GM12878 (cell line): ENCODE measurements at regions not wholly inside any gene's neighbourhood (a gene's known extent, or its start where the extent isn't known, plus 50 kb on each side); places are given as distances from the start of the nearest gene placed in this dataset.
"Not testable (repeated sequence)": the region's sequence is repeated elsewhere in the genome, so short reads cannot be mapped to it uniquely, and the experiment has no call there.

Source experiments
- CREM ChIP-seq: IDR thresholded peaks from 2 replicates; pipeline ENCODE4 v1.6.1; 2014; ENCODE audit warnings: antibody characterized with exemption, low read depth
- HCFC1 ChIP-seq: fragments of 150-350 bp; IDR thresholded peaks from 2 replicates; pipeline ENCODE4 v1.6.1; 2014; ENCODE audit warnings: low read length
- HDAC2 ChIP-seq: fragments of 200-600 bp; sonication (generic); IDR thresholded peaks from 2 replicates; pipeline ENCODE4 v1.6.1; 2017
- KDM1A ChIP-seq: fragments of 200-600 bp; sonication (generic); IDR thresholded peaks from 2 replicates; pipeline ENCODE4 v1.6.1; 2016; ENCODE audit warnings: borderline replicate concordance
- POLR2A ChIP-seq: IDR thresholded peaks from 2 replicates; pipeline ENCODE4 v1.6.1; 2011; ENCODE audit warnings: low read depth, mild to moderate bottlenecking, low read length
- POLR2AphosphoS5 ChIP-seq: IDR thresholded peaks from 2 replicates; pipeline ENCODE4 v1.6.1; 2011; ENCODE audit warnings: mild to moderate bottlenecking, low read length, inconsistent platforms
- TAF1 ChIP-seq: IDR thresholded peaks from 2 replicates; pipeline ENCODE4 v1.6.1; 2011; ENCODE audit warnings: mild to moderate bottlenecking, low read depth, low read length, borderline replicate concordance
- TBL1XR1 ChIP-seq: IDR thresholded peaks from 2 replicates; pipeline ENCODE4 v1.6.1; 2012; ENCODE audit warnings: low read depth, low read length, improper control_type of control experiment
- YY1 ChIP-seq: IDR thresholded peaks from 2 replicates; pipeline ENCODE4 v1.6.1; 2011; ENCODE audit warnings: low read depth, mild to moderate bottlenecking, low read length
- ZNF274 ChIP-seq: IDR thresholded peaks from one replicate; pipeline ENCODE4 v1.8.0; 2011; ENCODE audit not compliant: insufficient read length, insufficient read depth
- TF ChIP-seq, protein P1 (sequence below), 3 experiments: IDR thresholded peaks in 2 of 3; conservative IDR thresholded peaks in 1 of 3; 2 replicates each; pipeline ENCODE4 v1.5.1; 2011; ENCODE audit warnings: low read depth in 3 of 3, low read length in 3 of 3, mild to moderate bottlenecking in 3 of 3, control low read depth in 2 of 3, moderate library complexity in 2 of 3, inconsistent platforms in 1 of 3, mixed read lengths in 1 of 3; ENCODE audit not compliant: control insufficient read depth in 2 of 3, insufficient read depth in 1 of 3; ENCODE audit errors: extremely low read depth in 1 of 3
- TF ChIP-seq, protein P2 (sequence below): fragments of 450-650 bp; IDR thresholded peaks from 2 replicates; pipeline ENCODE4 v1.6.1; 2016; ENCODE audit warnings: mild to moderate bottlenecking, moderate library complexity, borderline replicate concordance
- TF ChIP-seq, protein P3 (sequence below): IDR thresholded peaks from 2 replicates; pipeline ENCODE4 v1.6.1; 2011; ENCODE audit warnings: borderline replicate concordance, low read depth, mild to moderate bottlenecking, moderate library complexity, low read length; ENCODE audit not compliant: insufficient read depth, poor library complexity, severe bottlenecking

DNA sequence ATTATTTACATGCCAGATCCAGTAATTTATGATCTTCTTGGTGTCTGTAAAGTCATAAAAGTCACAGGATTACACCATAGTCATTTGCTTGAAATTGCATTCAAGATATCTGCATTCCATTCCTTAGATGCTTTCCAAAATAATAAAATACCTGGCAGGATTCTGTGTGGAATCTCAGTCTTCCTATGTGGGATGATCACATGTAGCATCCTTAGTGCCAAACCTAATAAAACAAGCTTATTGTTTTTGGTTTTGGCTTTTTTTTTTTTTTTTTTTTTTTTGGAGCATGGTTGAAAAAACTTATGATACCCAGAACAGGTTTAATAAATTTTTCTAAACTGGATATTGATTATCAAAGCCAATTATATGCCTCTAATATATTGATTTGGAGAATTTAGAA, 74.2 kb upstream of the PLGLB1 start:
- TF ChIP-seq, protein P1, sequence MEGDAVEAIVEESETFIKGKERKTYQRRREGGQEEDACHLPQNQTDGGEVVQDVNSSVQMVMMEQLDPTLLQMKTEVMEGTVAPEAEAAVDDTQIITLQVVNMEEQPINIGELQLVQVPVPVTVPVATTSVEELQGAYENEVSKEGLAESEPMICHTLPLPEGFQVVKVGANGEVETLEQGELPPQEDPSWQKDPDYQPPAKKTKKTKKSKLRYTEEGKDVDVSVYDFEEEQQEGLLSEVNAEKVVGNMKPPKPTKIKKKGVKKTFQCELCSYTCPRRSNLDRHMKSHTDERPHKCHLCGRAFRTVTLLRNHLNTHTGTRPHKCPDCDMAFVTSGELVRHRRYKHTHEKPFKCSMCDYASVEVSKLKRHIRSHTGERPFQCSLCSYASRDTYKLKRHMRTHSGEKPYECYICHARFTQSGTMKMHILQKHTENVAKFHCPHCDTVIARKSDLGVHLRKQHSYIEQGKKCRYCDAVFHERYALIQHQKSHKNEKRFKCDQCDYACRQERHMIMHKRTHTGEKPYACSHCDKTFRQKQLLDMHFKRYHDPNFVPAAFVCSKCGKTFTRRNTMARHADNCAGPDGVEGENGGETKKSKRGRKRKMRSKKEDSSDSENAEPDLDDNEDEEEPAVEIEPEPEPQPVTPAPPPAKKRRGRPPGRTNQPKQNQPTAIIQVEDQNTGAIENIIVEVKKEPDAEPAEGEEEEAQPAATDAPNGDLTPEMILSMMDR (IDR thresholded peaks at IDR 0.05 in 2 of 3, conservative IDR thresholded peaks at IDR 0.05 in 1 of 3; ENCODE audit: control insufficient read depth in 2 of 3, extremely low read depth in 1 of 3, insufficient read depth in 1 of 3, low read depth in 3 of 3, low read length in 3 of 3): not testable (repeated sequence)
- TF ChIP-seq, protein P2, sequence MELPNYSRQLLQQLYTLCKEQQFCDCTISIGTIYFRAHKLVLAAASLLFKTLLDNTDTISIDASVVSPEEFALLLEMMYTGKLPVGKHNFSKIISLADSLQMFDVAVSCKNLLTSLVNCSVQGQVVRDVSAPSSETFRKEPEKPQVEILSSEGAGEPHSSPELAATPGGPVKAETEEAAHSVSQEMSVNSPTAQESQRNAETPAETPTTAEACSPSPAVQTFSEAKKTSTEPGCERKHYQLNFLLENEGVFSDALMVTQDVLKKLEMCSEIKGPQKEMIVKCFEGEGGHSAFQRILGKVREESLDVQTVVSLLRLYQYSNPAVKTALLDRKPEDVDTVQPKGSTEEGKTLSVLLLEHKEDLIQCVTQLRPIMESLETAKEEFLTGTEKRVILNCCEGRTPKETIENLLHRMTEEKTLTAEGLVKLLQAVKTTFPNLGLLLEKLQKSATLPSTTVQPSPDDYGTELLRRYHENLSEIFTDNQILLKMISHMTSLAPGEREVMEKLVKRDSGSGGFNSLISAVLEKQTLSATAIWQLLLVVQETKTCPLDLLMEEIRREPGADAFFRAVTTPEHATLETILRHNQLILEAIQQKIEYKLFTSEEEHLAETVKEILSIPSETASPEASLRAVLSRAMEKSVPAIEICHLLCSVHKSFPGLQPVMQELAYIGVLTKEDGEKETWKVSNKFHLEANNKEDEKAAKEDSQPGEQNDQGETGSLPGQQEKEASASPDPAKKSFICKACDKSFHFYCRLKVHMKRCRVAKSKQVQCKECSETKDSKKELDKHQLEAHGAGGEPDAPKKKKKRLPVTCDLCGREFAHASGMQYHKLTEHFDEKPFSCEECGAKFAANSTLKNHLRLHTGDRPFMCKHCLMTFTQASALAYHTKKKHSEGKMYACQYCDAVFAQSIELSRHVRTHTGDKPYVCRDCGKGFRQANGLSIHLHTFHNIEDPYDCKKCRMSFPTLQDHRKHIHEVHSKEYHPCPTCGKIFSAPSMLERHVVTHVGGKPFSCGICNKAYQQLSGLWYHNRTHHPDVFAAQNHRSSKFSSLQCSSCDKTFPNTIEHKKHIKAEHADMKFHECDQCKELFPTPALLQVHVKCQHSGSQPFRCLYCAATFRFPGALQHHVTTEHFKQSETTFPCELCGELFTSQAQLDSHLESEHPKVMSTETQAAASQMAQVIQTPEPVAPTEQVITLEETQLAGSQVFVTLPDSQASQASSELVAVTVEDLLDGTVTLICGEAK: not testable (repeated sequence)
- not testable (repeated sequence) for TF ChIP-seq POLR2A, POLR2AphosphoS5, HDAC2, TBL1XR1, TAF1, HCFC1, CREM, ZNF274, KDM1A, YY1
- TF ChIP-seq, protein P3, sequence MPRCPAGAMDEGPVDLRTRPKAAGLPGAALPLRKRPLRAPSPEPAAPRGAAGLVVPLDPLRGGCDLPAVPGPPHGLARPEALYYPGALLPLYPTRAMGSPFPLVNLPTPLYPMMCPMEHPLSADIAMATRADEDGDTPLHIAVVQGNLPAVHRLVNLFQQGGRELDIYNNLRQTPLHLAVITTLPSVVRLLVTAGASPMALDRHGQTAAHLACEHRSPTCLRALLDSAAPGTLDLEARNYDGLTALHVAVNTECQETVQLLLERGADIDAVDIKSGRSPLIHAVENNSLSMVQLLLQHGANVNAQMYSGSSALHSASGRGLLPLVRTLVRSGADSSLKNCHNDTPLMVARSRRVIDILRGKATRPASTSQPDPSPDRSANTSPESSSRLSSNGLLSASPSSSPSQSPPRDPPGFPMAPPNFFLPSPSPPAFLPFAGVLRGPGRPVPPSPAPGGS: not testable (repeated sequence)
